ENCODE measurements at regions not wholly inside any gene's neighbourhood (a gene's known extent, or its start where the extent isn't known, plus 50 kb on each side); places are given as distances from the start of the nearest gene placed in this dataset.

DNA sequence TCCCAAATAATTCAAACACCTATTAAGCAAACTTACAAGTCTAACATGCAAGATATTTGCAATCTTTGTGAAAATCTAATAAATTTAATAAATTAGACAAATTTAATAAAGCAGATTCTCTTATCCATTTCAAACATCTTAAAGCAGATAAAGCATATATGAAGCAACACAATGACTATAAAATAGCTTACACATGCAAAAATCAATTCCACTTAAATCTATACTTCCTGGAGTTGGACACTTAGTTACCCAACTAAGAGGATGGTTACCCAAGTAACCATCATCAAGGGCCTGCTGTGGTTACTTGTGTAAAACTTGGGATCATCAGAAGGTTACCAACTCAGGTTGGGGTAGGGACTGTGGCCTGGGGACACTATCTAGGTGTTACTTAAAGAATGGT is 206.8 kb downstream of the CD47 start:
- no peak for FAIRE-seq
- no peak for DNase-seq (ENCODE audit: insufficient read length, low spot score)
- no peak for TF ChIP-seq POLR2A (IDR thresholded peaks at IDR 0.05; ENCODE audit: low read depth, low read length)

DNA sequence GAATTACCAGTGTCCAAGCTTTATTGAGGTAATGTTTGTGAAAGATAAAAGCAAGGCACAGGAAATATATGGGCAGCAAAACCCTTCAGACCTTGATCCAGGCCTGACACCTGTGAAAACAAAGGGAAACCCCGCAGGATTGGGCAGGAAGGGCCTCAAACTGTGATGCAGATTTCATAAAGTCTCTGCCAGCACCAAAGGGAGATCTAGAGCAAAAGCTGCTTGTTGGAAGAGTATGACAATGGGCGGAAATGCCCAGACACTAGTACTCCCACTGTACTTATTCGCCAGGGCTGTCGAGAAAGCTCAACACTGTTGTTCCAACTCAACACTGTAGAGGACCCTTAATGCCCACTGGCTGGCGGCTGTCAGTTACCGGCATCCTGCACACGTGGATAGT is 207.9 kb downstream of the CD47 start:
- TF ChIP-seq POLR2A (IDR thresholded peaks at IDR 0.05; ENCODE audit: low read depth, low read length): no peak
- DNase-seq (ENCODE audit: insufficient read length, low spot score) (no peak), FAIRE-seq (no peak)

DNA sequence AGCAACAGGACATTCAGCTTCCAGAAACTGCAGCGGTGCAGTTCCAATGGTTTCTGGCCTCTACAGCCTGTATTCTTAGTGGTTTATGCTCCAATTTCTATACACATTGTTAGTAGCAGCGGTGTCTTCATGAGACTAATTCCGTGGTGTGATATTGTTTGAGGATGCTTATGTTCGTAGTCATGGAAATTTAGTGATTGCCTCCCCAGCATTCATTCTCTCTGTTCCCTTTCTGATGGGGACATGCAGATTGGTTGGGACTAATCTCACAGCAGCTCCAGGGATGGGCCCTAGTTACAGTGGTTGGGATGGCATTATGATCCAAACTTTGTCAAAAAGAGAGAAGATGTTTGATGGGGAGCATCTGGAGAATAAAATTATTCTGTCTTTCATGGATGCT is 208.6 kb downstream of the CD47 start:
- FAIRE-seq: no peak
- no peak for TF ChIP-seq POLR2A (IDR thresholded peaks at IDR 0.05; ENCODE audit: low read depth, low read length)

DNA sequence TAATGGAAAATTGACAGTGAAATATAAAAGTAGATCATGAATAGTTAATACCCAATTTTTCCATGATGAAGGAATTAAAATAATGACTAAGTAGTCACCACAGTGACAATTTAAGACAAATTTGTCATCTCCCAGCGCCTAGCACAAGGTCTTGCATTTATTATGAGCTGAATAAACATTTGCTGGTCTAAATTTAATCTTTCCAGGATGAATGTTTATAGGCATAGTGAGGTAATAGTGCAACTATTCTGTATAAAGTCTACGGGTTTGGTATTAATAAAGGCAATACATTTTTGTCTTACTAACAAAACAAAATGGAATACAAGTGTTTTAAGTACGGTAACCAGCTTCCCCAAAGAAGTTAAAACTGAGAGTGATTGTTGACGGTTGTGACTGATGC is 209.3 kb downstream of the CD47 start:
- FAIRE-seq: no peak
- TF ChIP-seq POLR2A (IDR thresholded peaks at IDR 0.05; ENCODE audit: low read depth, low read length): no peak
- no peak for DNase-seq (ENCODE audit: insufficient read length, low spot score)

More for the DNA sequence above, 208.6 kb downstream of the CD47 start:
- DNase-seq (ENCODE audit: insufficient read length, low spot score): no peak

DNA sequence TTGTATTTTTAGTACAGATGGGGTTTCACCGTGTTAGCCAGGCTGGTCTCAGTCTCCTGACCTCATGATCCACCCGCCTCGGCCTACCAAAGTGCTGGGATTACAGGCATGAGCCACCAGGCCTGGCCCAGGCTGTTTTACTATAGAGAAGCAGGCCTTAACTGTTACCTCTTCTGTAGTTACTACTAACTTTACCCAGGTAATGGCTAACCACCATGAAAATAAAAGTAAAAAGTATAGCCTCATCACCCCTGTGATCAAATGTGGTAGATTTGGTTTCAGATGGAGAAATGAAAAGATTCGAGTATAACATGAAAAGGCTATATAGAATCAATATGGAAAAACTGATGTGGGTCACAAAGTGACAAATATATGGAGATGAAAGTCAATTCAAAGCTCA is 210.1 kb downstream of the CD47 start:
- FAIRE-seq (no peak), DNase-seq (ENCODE audit: insufficient read length, low spot score) (no peak)
- no peak for TF ChIP-seq POLR2A (IDR thresholded peaks at IDR 0.05; ENCODE audit: low read depth, low read length)

DNA sequence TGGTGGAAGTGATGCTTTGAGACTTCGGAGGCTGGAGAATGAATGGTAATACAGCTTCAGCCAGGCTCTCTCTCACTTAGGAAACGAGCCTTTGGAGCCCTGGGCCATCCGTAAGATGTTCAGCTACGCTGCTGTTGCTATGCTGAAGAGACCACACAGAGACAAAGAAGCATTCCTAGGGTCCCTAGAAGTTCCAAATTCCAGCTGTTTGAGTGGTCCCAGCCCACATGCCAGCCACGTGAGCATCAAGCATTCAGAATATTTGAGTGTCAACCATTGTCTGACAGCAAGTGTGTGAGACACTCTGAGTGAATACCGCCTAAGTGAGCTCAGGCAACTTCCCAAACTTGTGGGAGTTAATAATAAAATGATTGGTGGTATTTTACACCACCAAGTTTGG is 212.9 kb downstream of the CD47 start:
- DNase-seq (ENCODE audit: insufficient read length, low spot score) (no peak), FAIRE-seq (no peak)
- TF ChIP-seq POLR2A (IDR thresholded peaks at IDR 0.05; ENCODE audit: low read depth, low read length): no peak

DNA sequence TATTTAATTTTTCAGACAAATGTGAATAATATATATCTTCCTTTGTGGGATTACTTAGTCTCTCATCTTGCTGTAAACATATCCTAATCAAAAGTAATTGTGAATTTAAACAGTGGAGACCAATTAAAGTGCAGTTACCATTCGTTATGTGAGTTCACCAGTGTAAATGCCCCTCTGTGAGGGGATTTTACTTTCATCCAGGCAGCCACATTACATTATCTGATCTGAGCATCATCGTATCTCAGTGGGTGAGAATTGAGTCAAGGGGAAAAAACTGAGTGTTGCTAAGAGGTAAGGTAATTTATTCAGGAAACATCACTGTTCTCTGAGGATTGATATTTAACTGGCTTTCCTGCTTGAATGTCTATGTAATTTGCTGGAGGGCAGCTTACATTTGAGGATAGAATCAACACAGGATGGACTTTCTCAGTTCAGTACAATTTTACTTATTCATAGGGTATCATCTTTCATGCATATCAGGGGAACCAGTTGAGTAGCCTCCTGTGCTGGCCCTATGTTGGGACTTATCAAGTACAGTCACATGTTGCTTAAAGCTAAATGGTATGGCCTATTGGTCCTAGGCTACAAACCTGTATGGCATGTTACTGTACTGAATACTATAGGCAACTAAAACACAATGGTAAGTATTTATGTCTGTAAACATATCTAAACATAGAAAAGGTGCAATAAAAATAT is 219.7 kb downstream of the CD47 start:
- no peak for FAIRE-seq
- no peak for DNase-seq (ENCODE audit: insufficient read length, low spot score)
- no peak for TF ChIP-seq POLR2A (IDR thresholded peaks at IDR 0.05; ENCODE audit: low read depth, low read length)

DNA sequence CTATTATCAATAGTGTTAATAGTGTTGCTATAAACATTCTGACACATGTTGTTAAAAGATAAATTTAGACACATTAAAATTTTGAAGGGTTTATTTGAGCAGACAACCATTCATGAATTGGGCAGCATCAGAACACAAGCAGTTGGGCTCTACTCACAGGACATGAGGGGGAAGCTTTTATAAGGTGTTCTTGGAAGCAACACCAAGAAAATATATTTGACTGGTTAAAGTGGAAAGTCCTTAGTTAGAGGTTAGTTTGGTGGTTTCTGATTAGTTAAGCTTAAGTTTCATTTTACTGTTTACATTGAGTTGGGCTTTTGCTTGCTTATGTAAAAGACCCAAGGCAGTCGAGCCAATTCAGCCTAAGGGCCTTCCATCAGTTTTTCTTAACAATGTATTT is 220.7 kb downstream of the CD47 start:
- no peak for TF ChIP-seq POLR2A (IDR thresholded peaks at IDR 0.05; ENCODE audit: low read depth, low read length)
- no peak for DNase-seq (ENCODE audit: insufficient read length, low spot score)
- no peak for FAIRE-seq

DNA sequence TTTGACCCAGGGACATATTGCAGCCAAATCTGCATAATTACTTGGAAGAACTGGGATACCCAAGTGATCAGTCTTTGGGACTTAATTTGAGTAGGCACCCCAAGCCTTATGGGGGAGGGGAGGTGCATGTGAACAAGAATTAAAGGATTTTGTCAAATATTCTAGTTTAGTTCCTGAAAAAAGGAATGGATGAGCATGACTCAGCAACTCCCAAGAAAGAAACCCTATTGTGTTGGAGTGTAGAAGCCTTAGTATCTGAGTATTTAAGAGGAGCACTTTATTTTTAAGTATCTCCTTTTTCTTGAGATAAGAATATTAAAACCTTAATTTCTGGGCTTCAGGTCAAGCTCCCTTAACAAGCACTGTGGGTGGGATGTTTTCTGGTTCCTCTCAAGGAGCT is 222.4 kb downstream of the CD47 start:
- FAIRE-seq: no peak
- no peak for TF ChIP-seq POLR2A (IDR thresholded peaks at IDR 0.05; ENCODE audit: low read depth, low read length)
- no peak for DNase-seq (ENCODE audit: insufficient read length, low spot score)

DNA sequence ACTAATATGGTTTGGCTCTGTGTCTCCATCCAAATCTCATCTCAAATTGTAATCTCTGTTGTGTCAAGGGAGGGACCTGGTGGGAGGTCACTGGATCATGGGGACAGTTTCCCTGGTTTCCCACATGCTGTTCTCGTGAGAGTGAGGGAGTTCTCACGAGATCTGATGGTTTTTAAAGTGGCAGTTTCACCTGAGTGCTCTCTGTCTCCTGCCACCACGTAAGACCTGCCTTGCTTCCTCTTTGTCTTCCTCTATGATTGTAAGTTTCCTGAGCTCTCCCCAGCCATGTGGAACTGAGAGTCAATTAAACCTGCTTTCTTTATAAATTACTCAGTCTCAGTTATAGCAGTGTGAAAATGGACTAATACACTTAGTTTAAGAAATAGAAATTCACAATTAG is 228.9 kb downstream of the CD47 start:
- DNase-seq (ENCODE audit: insufficient read length, low spot score) (no peak), FAIRE-seq (no peak)
- TF ChIP-seq POLR2A (IDR thresholded peaks at IDR 0.05; ENCODE audit: low read depth, low read length): no peak

DNA sequence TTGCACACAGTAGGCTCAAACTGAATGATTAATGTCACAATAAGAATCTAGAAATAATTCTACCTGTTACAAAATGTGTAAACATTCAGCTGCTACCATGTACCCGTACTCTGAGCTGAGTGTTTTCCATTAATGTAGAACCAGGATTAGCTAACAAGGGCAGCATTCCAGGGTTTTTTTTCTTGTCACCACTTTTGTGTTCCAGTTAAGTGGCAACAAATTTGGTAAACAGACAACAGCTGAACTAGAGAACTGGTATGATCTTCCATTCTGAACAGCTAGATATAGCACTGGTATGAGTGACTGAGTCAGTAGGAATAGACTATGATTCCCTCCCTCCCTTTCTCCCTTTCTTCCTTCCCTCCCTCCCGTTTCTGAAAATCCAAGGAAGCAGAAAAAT is 229.4 kb downstream of the CD47 start:
- FAIRE-seq: no peak
- no peak for DNase-seq (ENCODE audit: insufficient read length, low spot score)

More for the DNA sequence above, 229.4 kb downstream of the CD47 start:
- TF ChIP-seq POLR2A (IDR thresholded peaks at IDR 0.05; ENCODE audit: low read depth, low read length): no peak

All from H54 (cell line).